HCT116 (cell line): ENCODE measurements at regions not wholly inside any gene's neighbourhood (a gene's known extent, or its start where the extent isn't known, plus 50 kb on each side); places are given as distances from the start of the nearest gene placed in this dataset.

Experiments
- ATAC-seq: fragments of 200-7000 bp; cut with Tn5 transposase; 2 replicates; pipeline ENCODE4 v1.9.1; 2020; ENCODE audit warnings: mild to moderate bottlenecking, moderate library complexity
- BruUV-seq: library from RNA; stranded (reverse); fragments of 400-500 nt; replicated peaks from 2 replicates; lab custom pipeline; 2021; lab: Mats Ljungman, UMichigan
- CTCF ChIA-PET: fragments of 300-600 bp; sonication (Branson Sonifier 250); formaldehyde crosslinking; loops from one replicate; lab custom pipeline; 2021; ENCODE audit warnings: antibody characterized with exemption; lab: Charles Lee
- POLR2A ChIA-PET: fragments of 300-600, 350-600 bp; sonication (Branson Sonifier 250); formaldehyde crosslinking; loops from one replicate; lab custom pipeline; 2021; ENCODE audit warnings: antibody characterized with exemption; lab: Charles Lee
- RAD21 ChIA-PET, 2 experiments: fragments of 300-600 bp; sonication (Branson Sonifier 250); formaldehyde crosslinking; loops; one replicate each; lab custom pipeline; 2023; ENCODE audit warnings: low total read pairs in 2 of 2; ENCODE audit not compliant: uncharacterized antibody in 2 of 2, unreplicated experiment in 2 of 2, low non-redundant PET in 1 of 2; lab: Charles Lee
- DNase-seq: peaks from one replicate; pipeline ENCODE4 v3.0.0-alpha.2; 2010; ENCODE audit warnings: low read depth, low spot score
- H2AFZ ChIP-seq: fragments of 200-600 bp; shearing (Covaris generic), sonication (generic); 2 replicates; pipeline ENCODE4 v1.6.1; 2017; ENCODE audit warnings: low read depth, mixed run types, mixed read lengths, antibody characterized with exemption, low read length; ENCODE audit not compliant: poor library complexity, severe bottlenecking
- H3K27ac ChIP-seq: 2 replicates; pipeline ENCODE4 v1.5.1; 2012; ENCODE audit warnings: low read depth, low read length
- H3K27me3 ChIP-seq: fragments of 200-600 bp; sonication (generic); 2 replicates; pipeline ENCODE4 v1.6.1; 2016; ENCODE audit warnings: mixed run types, low read length, mixed read lengths; ENCODE audit not compliant: insufficient read depth
- H3K36me3 ChIP-seq, 2 experiments: fragments of 200-500 bp in 1 of 2; fragments of 200-600 bp in 1 of 2; sonication (Bioruptor generic) in 1 of 2; sonication (generic) in 1 of 2; 2 replicates each; pipeline versions ENCODE4 v1.5.1 to v1.6.1; 2014 to 2016; ENCODE audit warnings: low read length in 2 of 2, inconsistent platforms in 1 of 2, mixed read lengths in 1 of 2, mixed run types in 1 of 2; ENCODE audit not compliant: insufficient read depth in 2 of 2, control insufficient read depth in 1 of 2
- H3K4me1 ChIP-seq, 2 experiments: fragments of 200-600 bp in 1 of 2; sonication (generic) in 1 of 2; 2 replicates each; pipeline versions ENCODE4 v1.5.1 to v1.6.1; 2012 to 2017; ENCODE audit warnings: low read length in 2 of 2, inconsistent platforms in 1 of 2, mild to moderate bottlenecking in 1 of 2, mixed read lengths in 1 of 2, mixed run types in 1 of 2, moderate library complexity in 1 of 2; ENCODE audit not compliant: insufficient read depth in 2 of 2, control insufficient read depth in 1 of 2
- H3K4me2 ChIP-seq: fragments of 200-600 bp; sonication (generic); 2 replicates; pipeline ENCODE4 v1.6.1; 2017; ENCODE audit warnings: mixed run types, low read length, mixed read lengths
- H3K4me3 ChIP-seq, 2 experiments: fragments of 200-600 bp in 1 of 2; sonication (generic) in 1 of 2; replicated peaks in 1 of 2; 2 replicates each; pipeline ENCODE4 v1.5.1; 2011 to 2016; ENCODE audit warnings: low read length in 2 of 2, control low read depth in 1 of 2, low read depth in 1 of 2, mild to moderate bottlenecking in 1 of 2, mixed read lengths in 1 of 2, mixed run types in 1 of 2
- H3K79me2 ChIP-seq: fragments of 200-600 bp; sonication (generic); 2 replicates; pipeline ENCODE4 v1.6.1; 2017; ENCODE audit warnings: mild to moderate bottlenecking, mixed run types, low read length, moderate library complexity, mixed read lengths; ENCODE audit not compliant: insufficient read depth
- H3K9ac ChIP-seq: fragments of 200-600 bp; sonication (generic); 2 replicates; pipeline ENCODE4 v1.6.1; 2016; ENCODE audit warnings: low read length, mixed read lengths
- H3K9me2 ChIP-seq: fragments of 200-600 bp; sonication (generic), shearing (Covaris generic); 2 replicates; pipeline ENCODE4 v1.6.1; 2017; ENCODE audit warnings: mixed run types, mild to moderate bottlenecking, moderate library complexity; ENCODE audit not compliant: insufficient read depth
- H3K9me3 ChIP-seq, 2 experiments: fragments of 200-500 bp in 1 of 2; fragments of 200-600 bp in 1 of 2; sonication (Bioruptor generic) in 1 of 2; sonication (generic) in 1 of 2; 2 replicates each; pipeline ENCODE4 v1.6.1; 2014 to 2017; ENCODE audit warnings: low read length in 2 of 2, mixed read lengths in 2 of 2, inconsistent platforms in 1 of 2, low read depth in 1 of 2, mild to moderate bottlenecking in 1 of 2, mixed run types in 1 of 2, moderate library complexity in 1 of 2; ENCODE audit not compliant: control insufficient read depth in 1 of 2, insufficient read depth in 1 of 2
- H4K20me1 ChIP-seq: fragments of 200-600 bp; sonication (generic), shearing (Covaris generic); 2 replicates; pipeline ENCODE4 v1.6.1; 2017; ENCODE audit warnings: mixed run types, mild to moderate bottlenecking, moderate library complexity; ENCODE audit not compliant: insufficient read depth
- ELF1 ChIP-seq: IDR thresholded peaks from 2 replicates; pipeline ENCODE4 v1.6.1; 2012; ENCODE audit warnings: low read depth, borderline replicate concordance
- POLR2A ChIP-seq: IDR thresholded peaks from 2 replicates; pipeline ENCODE4 v1.7.0; 2011; ENCODE audit warnings: borderline replicate concordance; ENCODE audit not compliant: insufficient read depth, insufficient read length; ENCODE audit errors: extremely low read depth
- SIN3A ChIP-seq: IDR thresholded peaks from 2 replicates; pipeline ENCODE4 v1.6.1; 2012; ENCODE audit warnings: low read depth
- intact Hi-C: fragments of 100-400 bp; cut with micrococcal nuclease; formaldehyde crosslinking; loops from 2 replicates; pipeline ENCODE4 v1.10.0; 2022
- TF ChIP-seq, protein P1 (sequence below), 3 experiments: fragments of 200-600 bp in 1 of 3; sonication (generic) in 1 of 3; IDR thresholded peaks in 2 of 3; conservative IDR thresholded peaks in 1 of 3; 2 replicates each; pipeline ENCODE4 v1.5.1; 2012 to 2017; ENCODE audit warnings: low read depth in 2 of 3, low read length in 2 of 3, antibody characterized with exemption in 1 of 3, borderline replicate concordance in 1 of 3, control low read depth in 1 of 3, mild to moderate bottlenecking in 1 of 3, mixed read lengths in 1 of 3, mixed run types in 1 of 3, moderate library complexity in 1 of 3; ENCODE audit not compliant: insufficient read depth in 1 of 3
- TF ChIP-seq, protein P2 (sequence below): IDR thresholded peaks from 2 replicates; pipeline ENCODE4 v1.6.1; 2012; ENCODE audit warnings: low read depth
- TF ChIP-seq, protein P3 (sequence below): IDR thresholded peaks from 2 replicates; pipeline ENCODE4 v1.6.1; 2011; ENCODE audit warnings: mild to moderate bottlenecking, low read length, moderate library complexity; ENCODE audit not compliant: insufficient replicate concordance; ENCODE audit errors: extremely low read depth

DNA sequence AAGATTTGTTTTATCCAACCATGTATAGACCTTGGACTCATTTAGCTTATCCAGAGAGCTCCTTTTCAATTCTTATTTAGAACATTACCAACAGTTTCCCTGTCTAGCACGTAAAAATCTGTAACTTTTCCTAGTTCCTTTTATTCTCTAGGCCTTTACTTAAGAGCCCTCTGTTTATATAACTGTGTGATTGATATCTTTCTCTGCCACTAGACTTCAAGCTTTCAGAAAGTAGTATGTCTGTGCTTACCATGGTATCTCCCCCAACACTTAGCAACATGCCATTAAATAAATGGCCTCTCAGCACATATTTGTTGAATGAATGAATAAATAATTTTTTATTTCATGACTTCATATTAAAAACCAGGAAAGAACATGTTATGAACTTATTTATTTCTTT, 209.4 kb downstream of the PTPRC start:
- ChIA-PET POLR2A (no interaction called here), CTCF (no interaction called here)

More for the DNA sequence above, 209.4 kb downstream of the PTPRC start:
- ATAC-seq (no peak), DNase-seq (no peak)
- Histone ChIP-seq H3K36me3 (no peaks in the 10 kb centered on the region), H3K9ac (no peak overlapping the region), H3K4me1 (no peaks in the 10 kb centered on the region), H3K27ac (no peak overlapping the region), H3K4me2 (no peak overlapping the region), H3K9me2 (no peaks in the 10 kb centered on the region), H2AFZ (no peak overlapping the region), H3K4me3 (no peak overlapping the region), H3K27me3 (no peaks in the 10 kb centered on the region), H3K79me2 (no peaks in the 10 kb centered on the region), H3K9me3 (no peaks in the 10 kb centered on the region), H4K20me1 (no peaks in the 10 kb centered on the region)
- intact Hi-C loops: no loop called here
- no TSS peak for BruUV-seq
- TF ChIP-seq, protein P1, sequence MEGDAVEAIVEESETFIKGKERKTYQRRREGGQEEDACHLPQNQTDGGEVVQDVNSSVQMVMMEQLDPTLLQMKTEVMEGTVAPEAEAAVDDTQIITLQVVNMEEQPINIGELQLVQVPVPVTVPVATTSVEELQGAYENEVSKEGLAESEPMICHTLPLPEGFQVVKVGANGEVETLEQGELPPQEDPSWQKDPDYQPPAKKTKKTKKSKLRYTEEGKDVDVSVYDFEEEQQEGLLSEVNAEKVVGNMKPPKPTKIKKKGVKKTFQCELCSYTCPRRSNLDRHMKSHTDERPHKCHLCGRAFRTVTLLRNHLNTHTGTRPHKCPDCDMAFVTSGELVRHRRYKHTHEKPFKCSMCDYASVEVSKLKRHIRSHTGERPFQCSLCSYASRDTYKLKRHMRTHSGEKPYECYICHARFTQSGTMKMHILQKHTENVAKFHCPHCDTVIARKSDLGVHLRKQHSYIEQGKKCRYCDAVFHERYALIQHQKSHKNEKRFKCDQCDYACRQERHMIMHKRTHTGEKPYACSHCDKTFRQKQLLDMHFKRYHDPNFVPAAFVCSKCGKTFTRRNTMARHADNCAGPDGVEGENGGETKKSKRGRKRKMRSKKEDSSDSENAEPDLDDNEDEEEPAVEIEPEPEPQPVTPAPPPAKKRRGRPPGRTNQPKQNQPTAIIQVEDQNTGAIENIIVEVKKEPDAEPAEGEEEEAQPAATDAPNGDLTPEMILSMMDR (IDR thresholded peaks at IDR 0.05 in 2 of 3, conservative IDR thresholded peaks at IDR 0.05 in 1 of 3; ENCODE audit: borderline replicate concordance in 1 of 3, insufficient read depth in 1 of 3, low read depth in 2 of 3, low read length in 2 of 3): no peak
- TF ChIP-seq ELF1 (no peak), SIN3A (no peak), POLR2A (no peak)
- TF ChIP-seq, protein P2, sequence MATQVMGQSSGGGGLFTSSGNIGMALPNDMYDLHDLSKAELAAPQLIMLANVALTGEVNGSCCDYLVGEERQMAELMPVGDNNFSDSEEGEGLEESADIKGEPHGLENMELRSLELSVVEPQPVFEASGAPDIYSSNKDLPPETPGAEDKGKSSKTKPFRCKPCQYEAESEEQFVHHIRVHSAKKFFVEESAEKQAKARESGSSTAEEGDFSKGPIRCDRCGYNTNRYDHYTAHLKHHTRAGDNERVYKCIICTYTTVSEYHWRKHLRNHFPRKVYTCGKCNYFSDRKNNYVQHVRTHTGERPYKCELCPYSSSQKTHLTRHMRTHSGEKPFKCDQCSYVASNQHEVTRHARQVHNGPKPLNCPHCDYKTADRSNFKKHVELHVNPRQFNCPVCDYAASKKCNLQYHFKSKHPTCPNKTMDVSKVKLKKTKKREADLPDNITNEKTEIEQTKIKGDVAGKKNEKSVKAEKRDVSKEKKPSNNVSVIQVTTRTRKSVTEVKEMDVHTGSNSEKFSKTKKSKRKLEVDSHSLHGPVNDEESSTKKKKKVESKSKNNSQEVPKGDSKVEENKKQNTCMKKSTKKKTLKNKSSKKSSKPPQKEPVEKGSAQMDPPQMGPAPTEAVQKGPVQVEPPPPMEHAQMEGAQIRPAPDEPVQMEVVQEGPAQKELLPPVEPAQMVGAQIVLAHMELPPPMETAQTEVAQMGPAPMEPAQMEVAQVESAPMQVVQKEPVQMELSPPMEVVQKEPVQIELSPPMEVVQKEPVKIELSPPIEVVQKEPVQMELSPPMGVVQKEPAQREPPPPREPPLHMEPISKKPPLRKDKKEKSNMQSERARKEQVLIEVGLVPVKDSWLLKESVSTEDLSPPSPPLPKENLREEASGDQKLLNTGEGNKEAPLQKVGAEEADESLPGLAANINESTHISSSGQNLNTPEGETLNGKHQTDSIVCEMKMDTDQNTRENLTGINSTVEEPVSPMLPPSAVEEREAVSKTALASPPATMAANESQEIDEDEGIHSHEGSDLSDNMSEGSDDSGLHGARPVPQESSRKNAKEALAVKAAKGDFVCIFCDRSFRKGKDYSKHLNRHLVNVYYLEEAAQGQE: no peak
- TF ChIP-seq, protein P3, sequence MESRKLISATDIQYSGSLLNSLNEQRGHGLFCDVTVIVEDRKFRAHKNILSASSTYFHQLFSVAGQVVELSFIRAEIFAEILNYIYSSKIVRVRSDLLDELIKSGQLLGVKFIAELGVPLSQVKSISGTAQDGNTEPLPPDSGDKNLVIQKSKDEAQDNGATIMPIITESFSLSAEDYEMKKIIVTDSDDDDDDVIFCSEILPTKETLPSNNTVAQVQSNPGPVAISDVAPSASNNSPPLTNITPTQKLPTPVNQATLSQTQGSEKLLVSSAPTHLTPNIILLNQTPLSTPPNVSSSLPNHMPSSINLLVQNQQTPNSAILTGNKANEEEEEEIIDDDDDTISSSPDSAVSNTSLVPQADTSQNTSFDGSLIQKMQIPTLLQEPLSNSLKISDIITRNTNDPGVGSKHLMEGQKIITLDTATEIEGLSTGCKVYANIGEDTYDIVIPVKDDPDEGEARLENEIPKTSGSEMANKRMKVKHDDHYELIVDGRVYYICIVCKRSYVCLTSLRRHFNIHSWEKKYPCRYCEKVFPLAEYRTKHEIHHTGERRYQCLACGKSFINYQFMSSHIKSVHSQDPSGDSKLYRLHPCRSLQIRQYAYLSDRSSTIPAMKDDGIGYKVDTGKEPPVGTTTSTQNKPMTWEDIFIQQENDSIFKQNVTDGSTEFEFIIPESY: no peak
- RAD21 ChIA-PET: no interaction called here
